ENCODE measurements at regions not wholly inside any gene's neighbourhood (a gene's known extent, or its start where the extent isn't known, plus 50 kb on each side); places are given as distances from the start of the nearest gene placed in this dataset.

DNA sequence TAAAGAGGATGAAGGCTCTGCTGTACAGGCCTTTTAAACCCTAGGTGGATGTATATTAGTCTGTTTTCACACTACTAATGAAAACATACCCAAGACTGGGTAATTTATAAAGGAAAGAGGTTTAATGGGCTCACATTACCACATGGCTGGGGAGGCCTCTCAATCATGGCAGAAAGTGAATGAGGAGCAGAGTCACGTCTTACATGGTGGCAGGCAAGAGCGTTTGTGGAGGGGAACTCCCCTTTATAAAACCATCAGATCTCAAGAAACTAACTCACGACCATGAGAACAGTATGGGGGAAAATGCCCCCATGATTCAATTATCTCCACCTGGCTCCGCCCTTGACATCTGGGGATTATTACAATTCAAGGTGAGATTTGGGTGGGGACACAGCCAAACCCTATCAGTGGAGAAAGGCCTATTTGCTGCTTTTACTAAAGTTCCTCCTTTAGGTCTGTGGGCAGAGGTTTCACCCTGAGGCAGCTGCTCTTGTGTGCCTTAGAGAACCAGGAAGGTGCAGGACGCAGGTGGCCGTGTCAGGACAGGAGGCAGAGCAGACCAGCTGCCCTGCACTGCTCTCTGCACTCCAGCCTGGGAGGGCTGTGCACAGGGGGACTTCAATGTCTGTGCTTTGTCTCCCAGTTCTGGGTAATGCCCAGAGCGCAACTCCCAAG, 178.8 kb upstream of the HDAC4 start:
- DNase-seq (ENCODE audit: low read depth) = no peak
- H3K4me3 ChIP-seq (ENCODE audit: control insufficient read depth, low read depth, low read length) = no peak overlapping the region
- TF ChIP-seq, protein P1, sequence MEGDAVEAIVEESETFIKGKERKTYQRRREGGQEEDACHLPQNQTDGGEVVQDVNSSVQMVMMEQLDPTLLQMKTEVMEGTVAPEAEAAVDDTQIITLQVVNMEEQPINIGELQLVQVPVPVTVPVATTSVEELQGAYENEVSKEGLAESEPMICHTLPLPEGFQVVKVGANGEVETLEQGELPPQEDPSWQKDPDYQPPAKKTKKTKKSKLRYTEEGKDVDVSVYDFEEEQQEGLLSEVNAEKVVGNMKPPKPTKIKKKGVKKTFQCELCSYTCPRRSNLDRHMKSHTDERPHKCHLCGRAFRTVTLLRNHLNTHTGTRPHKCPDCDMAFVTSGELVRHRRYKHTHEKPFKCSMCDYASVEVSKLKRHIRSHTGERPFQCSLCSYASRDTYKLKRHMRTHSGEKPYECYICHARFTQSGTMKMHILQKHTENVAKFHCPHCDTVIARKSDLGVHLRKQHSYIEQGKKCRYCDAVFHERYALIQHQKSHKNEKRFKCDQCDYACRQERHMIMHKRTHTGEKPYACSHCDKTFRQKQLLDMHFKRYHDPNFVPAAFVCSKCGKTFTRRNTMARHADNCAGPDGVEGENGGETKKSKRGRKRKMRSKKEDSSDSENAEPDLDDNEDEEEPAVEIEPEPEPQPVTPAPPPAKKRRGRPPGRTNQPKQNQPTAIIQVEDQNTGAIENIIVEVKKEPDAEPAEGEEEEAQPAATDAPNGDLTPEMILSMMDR (conservative IDR thresholded peaks at IDR 0.05; ENCODE audit: control insufficient read depth, insufficient read depth, low read depth, low read length) = no peak

GRCh38 chr2:239579081-239579480, 178.3 kb upstream of the HDAC4 start:
- no peak for DNase-seq (ENCODE audit: low read depth)
- TF ChIP-seq, protein P1 (conservative IDR thresholded peaks at IDR 0.05; ENCODE audit: control insufficient read depth, insufficient read depth, low read depth, low read length) = no peak
- no peak overlapping the region for H3K4me3 ChIP-seq (ENCODE audit: control insufficient read depth, low read depth, low read length)

- DNase-seq (ENCODE audit: low read depth) = no peak
- TF ChIP-seq, protein P1 (conservative IDR thresholded peaks at IDR 0.05; ENCODE audit: control insufficient read depth, insufficient read depth, low read depth, low read length) = no peak
- no peak overlapping the region for H3K4me3 ChIP-seq (ENCODE audit: control insufficient read depth, low read depth, low read length)
Observed at GRCh38 chr2:239578381-239578780, 177.6 kb upstream of the HDAC4 start.

DNA sequence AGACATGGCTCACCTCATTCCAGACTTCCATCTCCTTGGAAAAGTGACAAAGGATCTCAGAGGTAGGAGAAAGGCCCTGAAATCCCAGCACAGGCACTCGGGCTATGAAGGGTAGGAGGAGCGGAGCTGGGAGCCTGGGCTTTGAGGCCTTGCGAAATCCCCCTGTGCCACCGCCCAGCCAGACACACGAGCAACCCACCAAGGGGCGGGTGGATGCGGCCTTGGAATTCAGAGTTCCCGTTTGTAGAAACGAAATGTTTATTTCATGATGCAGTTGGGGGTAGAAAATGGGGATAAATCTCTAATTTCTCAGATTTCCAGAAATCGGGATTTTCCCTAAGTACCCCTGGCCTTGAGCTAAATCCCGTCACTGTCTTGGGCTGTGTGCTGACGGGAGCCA, 177.1 kb upstream of the HDAC4 start:
- DNase-seq (ENCODE audit: low read depth) = no peak
- TF ChIP-seq, protein P1 (conservative IDR thresholded peaks at IDR 0.05; ENCODE audit: control insufficient read depth, insufficient read depth, low read depth, low read length) = no peak
- no peak overlapping the region for H3K4me3 ChIP-seq (ENCODE audit: control insufficient read depth, low read depth, low read length)

- no peak for DNase-seq (ENCODE audit: low read depth)
- no peak overlapping the region for H3K4me3 ChIP-seq (ENCODE audit: control insufficient read depth, low read depth, low read length)
- TF ChIP-seq, protein P1 (conservative IDR thresholded peaks at IDR 0.05; ENCODE audit: control insufficient read depth, insufficient read depth, low read depth, low read length) = no peak
Observed at GRCh38 chr2:239576784-239577685, 176.2 kb upstream of the HDAC4 start.

GRCh38 chr2:239575931-239576445, 175.2 kb upstream of the HDAC4 start:
- DNase-seq (ENCODE audit: low read depth) = no peak
- TF ChIP-seq, protein P1 (conservative IDR thresholded peaks at IDR 0.05; ENCODE audit: control insufficient read depth, insufficient read depth, low read depth, low read length) = no peak
- no peak overlapping the region for H3K4me3 ChIP-seq (ENCODE audit: control insufficient read depth, low read depth, low read length)
